SU-DHL-6 (cell line): ENCODE measurements at regions not wholly inside any gene's neighbourhood (a gene's known extent, or its start where the extent isn't known, plus 50 kb on each side); places are given as distances from the start of the nearest gene placed in this dataset.

Experiments
- H2AFZ ChIP-seq: fragments of 200-600 bp; sonication (generic); 2 replicates; pipeline ENCODE4 v1.6.1; 2014; ENCODE audit warnings: low read depth, mild to moderate bottlenecking, moderate library complexity, mixed read lengths, antibody characterized with exemption, low read length; ENCODE audit not compliant: severe bottlenecking
- H3F3A ChIP-seq: fragments of 200-600 bp; shearing (Covaris generic); 2 replicates; pipeline ENCODE4 v1.6.0; 2016; ENCODE audit warnings: antibody characterized with exemption, mild to moderate bottlenecking; ENCODE audit not compliant: insufficient read depth
- H3K27ac ChIP-seq: fragments of 200-600 bp; sonication (generic); 2 replicates; pipeline ENCODE4 v1.5.1; 2016; ENCODE audit warnings: low read depth, mild to moderate bottlenecking, low read length, moderate library complexity, mixed read lengths
- H3K27me3 ChIP-seq: fragments of 200-600 bp; sonication (generic), shearing (Covaris generic); 2 replicates; pipeline ENCODE4 v1.6.0; 2014; ENCODE audit warnings: mild to moderate bottlenecking, low read length
- H3K36me3 ChIP-seq: fragments of 200-600 bp; sonication (generic); 2 replicates; pipeline ENCODE4 v1.6.1; 2014; ENCODE audit warnings: mild to moderate bottlenecking, low read length, mixed read lengths
- H3K4me2 ChIP-seq: fragments of 300-600, 200-600 bp; shearing (Covaris generic), sonication (generic); 2 replicates; pipeline ENCODE4 v1.6.0; 2014; ENCODE audit warnings: low read length, low read depth, mild to moderate bottlenecking; ENCODE audit not compliant: poor library complexity, severe bottlenecking
- H3K4me3 ChIP-seq: fragments of 200-600 bp; sonication (generic); 2 replicates; pipeline ENCODE4 v1.5.1; 2014; ENCODE audit warnings: antibody characterized with exemption, low read length, mild to moderate bottlenecking, mixed read lengths; ENCODE audit not compliant: insufficient read depth, poor library complexity, severe bottlenecking
- H3K79me2 ChIP-seq: fragments of 200-600 bp; sonication (generic); 2 replicates; pipeline ENCODE4 v1.6.1; 2014; ENCODE audit warnings: mild to moderate bottlenecking, low read length, moderate library complexity; ENCODE audit not compliant: insufficient read depth
- H3K9ac ChIP-seq: fragments of 200-600 bp; sonication (generic); 2 replicates; pipeline ENCODE4 v1.7.0; 2014; ENCODE audit warnings: mild to moderate bottlenecking, low read length
- H3K9me2 ChIP-seq: fragments of 200-600 bp; sonication (generic); replicated peaks from 2 replicates; pipeline ENCODE4 v1.6.1; 2014; ENCODE audit warnings: low read length; ENCODE audit not compliant: insufficient read depth
- H3K9me3 ChIP-seq: fragments of 200-600 bp; sonication (generic); 2 replicates; pipeline ENCODE4 v1.6.1; 2014; ENCODE audit warnings: low read length, mixed read lengths; ENCODE audit not compliant: insufficient read depth
- H4K20me1 ChIP-seq: fragments of 200-600 bp; sonication (generic); 2 replicates; pipeline ENCODE4 v1.6.1; 2014; ENCODE audit warnings: low read depth, mild to moderate bottlenecking, antibody characterized with exemption, low read length, moderate library complexity, mixed read lengths
- EZH2phosphoT487 ChIP-seq: fragments of 200-600 bp; sonication (generic), shearing (Covaris generic); conservative IDR thresholded peaks from 2 replicates; pipeline ENCODE4 v1.6.1; 2018; ENCODE audit warnings: mild to moderate bottlenecking, antibody characterized with exemption, low read length, moderate library complexity, mixed read lengths
- TF ChIP-seq, protein P1 (sequence below): fragments of 200-600 bp; sonication (generic); IDR thresholded peaks from one replicate; pipeline ENCODE4 v1.5.1; 2017; ENCODE audit warnings: antibody characterized with exemption, mild to moderate bottlenecking, low read length, moderate library complexity; ENCODE audit not compliant: insufficient read depth, poor library complexity, severe bottlenecking

DNA sequence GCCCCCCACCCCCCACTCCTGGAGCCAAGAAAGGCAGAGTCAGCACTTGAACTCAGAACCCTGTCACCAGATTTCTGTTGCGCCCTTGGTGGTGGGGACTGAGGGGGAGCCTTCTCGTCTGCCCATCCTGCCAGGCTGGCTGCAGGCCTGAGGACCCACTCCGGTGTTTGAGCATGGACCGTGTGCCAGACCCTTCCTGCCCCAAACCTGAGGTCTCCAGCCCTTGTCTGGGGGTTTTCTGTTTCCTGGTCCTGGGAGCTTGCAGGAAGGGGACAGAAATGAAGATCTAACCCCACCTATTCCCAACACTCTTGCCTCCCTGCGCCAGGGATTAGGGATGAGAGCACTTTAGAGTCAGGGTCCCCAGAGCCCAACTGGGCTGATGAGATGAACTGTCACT, 190.6 kb downstream of the HAUS1 start:
- Histone ChIP-seq H3K36me3 (no peaks in the 10 kb centered on the region), H3K27me3 (no peaks in the 10 kb centered on the region), H3K9me3 (no peaks in the 10 kb centered on the region), H2AFZ (no peak overlapping the region), H3K9me2 (no peaks in the 10 kb centered on the region), H3F3A (no peaks in the 10 kb centered on the region), H3K27ac (no peak overlapping the region), H3K4me3 (no peak overlapping the region), H3K4me2 (no peak overlapping the region), H4K20me1 (no peaks in the 10 kb centered on the region), H3K79me2 (no peaks in the 10 kb centered on the region), H3K9ac (no peak overlapping the region)
- no peak for TF ChIP-seq EZH2phosphoT487
- TF ChIP-seq, protein P1, sequence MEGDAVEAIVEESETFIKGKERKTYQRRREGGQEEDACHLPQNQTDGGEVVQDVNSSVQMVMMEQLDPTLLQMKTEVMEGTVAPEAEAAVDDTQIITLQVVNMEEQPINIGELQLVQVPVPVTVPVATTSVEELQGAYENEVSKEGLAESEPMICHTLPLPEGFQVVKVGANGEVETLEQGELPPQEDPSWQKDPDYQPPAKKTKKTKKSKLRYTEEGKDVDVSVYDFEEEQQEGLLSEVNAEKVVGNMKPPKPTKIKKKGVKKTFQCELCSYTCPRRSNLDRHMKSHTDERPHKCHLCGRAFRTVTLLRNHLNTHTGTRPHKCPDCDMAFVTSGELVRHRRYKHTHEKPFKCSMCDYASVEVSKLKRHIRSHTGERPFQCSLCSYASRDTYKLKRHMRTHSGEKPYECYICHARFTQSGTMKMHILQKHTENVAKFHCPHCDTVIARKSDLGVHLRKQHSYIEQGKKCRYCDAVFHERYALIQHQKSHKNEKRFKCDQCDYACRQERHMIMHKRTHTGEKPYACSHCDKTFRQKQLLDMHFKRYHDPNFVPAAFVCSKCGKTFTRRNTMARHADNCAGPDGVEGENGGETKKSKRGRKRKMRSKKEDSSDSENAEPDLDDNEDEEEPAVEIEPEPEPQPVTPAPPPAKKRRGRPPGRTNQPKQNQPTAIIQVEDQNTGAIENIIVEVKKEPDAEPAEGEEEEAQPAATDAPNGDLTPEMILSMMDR: no peak

DNA sequence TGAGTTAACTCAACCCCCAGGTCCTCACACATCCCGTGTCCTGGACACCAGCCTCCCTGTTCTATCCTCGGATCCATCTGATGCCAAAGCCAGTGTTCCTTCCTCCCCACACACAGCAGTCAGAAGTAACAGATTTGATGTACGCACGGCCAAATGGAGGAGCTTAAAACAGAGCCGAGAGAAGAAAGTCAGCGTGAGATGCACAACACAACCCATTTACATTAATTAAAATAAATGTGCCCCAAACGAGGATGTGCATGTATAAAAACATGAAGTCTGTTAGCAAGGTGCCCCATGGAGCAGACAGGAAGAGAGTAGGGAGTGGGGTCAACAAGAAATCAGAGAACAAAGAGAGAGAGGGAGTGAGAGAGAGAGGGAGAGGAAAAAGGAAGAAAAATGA, 191.2 kb downstream of the HAUS1 start:
- Histone ChIP-seq H3K9me3 (no peaks in the 10 kb centered on the region), H3K4me2 (no peak overlapping the region), H3F3A (no peaks in the 10 kb centered on the region), H3K9me2 (no peaks in the 10 kb centered on the region), H3K9ac (no peak overlapping the region), H2AFZ (no peak overlapping the region), H3K4me3 (no peak overlapping the region), H3K79me2 (no peaks in the 10 kb centered on the region), H3K36me3 (no peaks in the 10 kb centered on the region), H3K27me3 (no peaks in the 10 kb centered on the region), H4K20me1 (no peaks in the 10 kb centered on the region), H3K27ac (no peak overlapping the region)
- TF ChIP-seq, protein P1: no peak
- TF ChIP-seq EZH2phosphoT487: no peak

DNA sequence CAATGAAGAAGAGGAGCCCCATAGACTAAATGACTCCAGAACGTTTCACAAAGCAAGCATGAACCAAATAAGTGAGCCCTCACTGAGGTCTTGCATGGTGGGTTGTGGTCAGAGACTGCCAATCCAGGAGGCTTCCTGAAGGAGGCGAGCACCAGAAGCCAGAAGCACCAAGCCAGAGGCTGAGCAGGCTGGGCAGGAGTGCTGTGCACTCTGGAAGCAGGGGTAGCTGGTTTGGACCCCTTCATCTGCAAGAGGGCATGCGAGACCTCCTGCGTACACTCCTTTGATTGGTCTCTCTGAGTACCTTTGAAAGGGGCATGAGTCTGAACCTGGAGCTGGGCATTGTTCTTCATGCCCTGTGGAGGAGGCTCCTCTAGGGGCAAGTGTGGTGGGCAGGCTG, 192.5 kb downstream of the HAUS1 start:
- H3F3A ChIP-seq: no peaks in the 10 kb centered on the region
- H3K79me2 ChIP-seq: no peaks in the 10 kb centered on the region
- no peaks in the 10 kb centered on the region for H4K20me1 ChIP-seq
- no peak overlapping the region for H2AFZ ChIP-seq
- no peaks in the 10 kb centered on the region for H3K36me3 ChIP-seq
- H3K4me2 ChIP-seq: no peak overlapping the region
- no peaks in the 10 kb centered on the region for H3K9me2 ChIP-seq
- no peaks in the 10 kb centered on the region for H3K27me3 ChIP-seq
- no peak overlapping the region for H3K9ac ChIP-seq
- TF ChIP-seq EZH2phosphoT487: no peak
- TF ChIP-seq, protein P1: no peak
- no peaks in the 10 kb centered on the region for H3K9me3 ChIP-seq
- no peak overlapping the region for H3K27ac ChIP-seq
- no peak overlapping the region for H3K4me3 ChIP-seq

DNA sequence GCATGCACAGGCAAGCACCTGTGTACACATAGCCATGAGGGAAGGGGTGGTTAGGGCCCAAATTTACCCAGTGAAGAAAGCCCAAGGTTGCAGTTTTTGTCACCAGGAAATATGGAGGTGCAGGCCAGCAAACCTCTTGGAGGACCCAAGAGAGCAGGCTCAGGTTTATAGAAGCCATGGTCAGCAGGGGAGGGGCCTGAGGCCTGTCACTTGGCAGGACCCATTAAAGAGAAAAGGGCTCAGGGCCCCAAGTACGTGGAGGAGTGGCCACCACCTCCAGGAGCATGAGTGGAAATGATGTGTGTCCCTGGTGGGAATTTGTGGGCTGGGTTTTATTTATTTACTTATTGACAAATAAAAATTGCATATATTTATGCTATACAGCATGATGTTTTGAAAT, 192.9 kb downstream of the HAUS1 start:
- Histone ChIP-seq H3K27me3 (no peaks in the 10 kb centered on the region), H3K79me2 (no peaks in the 10 kb centered on the region), H2AFZ (no peak overlapping the region), H4K20me1 (no peaks in the 10 kb centered on the region), H3K4me2 (no peak overlapping the region), H3K9me3 (no peaks in the 10 kb centered on the region), H3K4me3 (no peak overlapping the region), H3K36me3 (no peaks in the 10 kb centered on the region), H3K9me2 (no peaks in the 10 kb centered on the region), H3K27ac (no peak overlapping the region), H3F3A (no peaks in the 10 kb centered on the region), H3K9ac (no peak overlapping the region)
- TF ChIP-seq EZH2phosphoT487: no peak
- TF ChIP-seq, protein P1: no peak
